ENCODE measurements at regions not wholly inside any gene's neighbourhood (a gene's known extent, or its start where the extent isn't known, plus 50 kb on each side); places are given as distances from the start of the nearest gene placed in this dataset.
A peak's percentile ranks its signal among the peaks of the same experiment; 100 is the strongest.

DNA sequence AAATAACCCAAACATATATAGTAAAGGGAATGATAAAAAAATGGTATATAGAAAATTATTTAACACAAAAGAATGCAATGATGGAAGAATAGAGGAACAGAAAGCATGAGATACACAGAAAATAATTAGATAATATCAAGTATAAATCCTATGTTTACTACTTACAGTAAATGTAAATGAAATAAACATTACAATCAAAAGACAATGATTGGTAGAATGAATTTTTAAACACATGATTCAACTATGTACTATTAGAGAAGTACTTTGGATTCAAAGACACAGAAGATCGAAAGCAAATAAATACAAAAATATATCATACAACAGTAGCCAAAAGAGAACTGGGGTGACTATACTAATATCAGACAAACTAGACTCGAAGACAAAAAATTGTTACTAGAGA is 97.6 kb upstream of the PARD3B start:
- DNase-seq: no peak

DNA sequence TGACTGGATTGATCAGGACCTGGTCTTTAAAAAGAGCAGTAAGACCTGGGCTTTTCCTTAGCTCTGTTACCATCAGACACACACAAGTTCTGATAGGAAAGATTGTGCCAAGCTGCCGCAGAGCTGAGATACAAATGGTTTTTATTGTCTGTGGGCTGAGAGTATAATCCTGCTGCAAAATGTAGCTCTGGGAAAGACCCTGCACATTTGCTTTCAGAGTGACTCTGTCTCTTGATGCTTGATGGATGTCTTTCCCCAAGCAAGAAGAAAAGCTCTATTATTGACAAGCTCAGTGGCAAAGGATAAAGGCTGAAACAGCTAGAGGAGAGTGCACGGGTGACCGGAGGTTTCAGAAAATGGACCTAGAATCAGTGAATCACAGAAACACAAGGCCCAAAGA is 95.3 kb upstream of the PARD3B start:
- no peak for DNase-seq

DNA sequence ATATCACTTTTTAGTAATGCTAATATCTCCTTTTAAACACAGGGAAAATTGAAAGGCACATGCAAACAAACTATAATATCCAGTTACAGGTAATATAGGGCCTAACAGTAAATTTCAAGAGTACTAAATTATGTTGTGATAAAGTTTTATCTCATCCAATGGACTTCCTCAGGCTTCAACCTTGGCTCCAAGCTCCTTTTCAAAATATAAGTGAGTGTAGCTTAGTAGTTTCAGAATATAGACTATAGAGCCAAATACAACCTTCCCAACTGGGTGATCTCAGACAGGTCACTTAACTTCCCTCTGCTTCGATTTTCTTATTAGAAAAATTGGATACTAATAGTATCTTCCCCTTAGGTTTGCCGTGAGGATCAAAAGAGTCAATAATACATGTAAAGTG is 93.5 kb upstream of the PARD3B start:
- no peak for DNase-seq

DNA sequence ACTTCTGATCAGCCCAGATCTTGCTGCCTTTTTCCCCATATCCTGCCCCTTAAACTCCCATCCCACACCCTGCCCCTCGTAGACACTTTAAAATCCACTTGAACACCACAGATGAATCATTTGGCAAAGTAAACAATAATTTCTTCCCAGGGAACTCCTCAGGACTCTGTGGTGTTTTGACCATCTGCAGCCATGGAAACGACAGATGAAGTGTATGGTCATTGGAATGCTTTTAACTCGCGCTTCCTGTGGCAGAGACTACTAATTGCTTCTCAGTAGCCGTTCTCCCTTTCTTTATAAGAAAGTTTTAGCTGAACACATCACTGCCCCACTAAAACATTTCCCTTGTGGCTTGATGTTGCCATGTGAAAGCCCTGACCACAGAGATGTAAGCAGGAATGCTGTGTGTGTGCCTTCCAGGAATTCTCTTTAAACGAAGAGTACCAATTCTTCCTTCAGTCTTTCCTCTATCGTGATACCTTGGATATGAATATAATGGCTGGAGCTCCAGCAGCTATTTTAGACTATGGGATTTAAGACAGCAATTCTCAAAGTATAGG is 92.7 kb upstream of the PARD3B start:
- peak; percentile 83 for DNase-seq

DNA sequence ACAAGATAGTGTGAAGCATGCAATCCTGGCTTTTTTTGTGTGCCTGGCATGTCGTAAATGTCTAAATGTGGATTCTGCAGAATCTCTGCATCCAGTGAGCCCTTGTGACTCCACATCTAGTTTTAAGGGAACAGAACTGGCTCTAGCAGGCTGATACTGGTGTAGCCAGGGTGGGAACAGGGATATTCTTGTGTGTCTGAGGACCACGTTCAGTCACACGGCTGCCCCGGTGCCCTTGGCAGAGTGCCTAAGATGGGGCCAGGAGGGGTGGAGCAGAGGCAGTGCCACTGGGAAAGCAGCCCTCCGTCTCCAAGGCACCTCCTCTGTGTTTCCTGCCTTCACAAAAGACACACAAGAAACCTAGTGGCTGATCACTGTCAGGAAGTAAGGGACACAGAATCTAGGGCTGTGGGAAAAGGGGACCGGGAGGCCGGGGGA is 91.5 kb upstream of the PARD3B start:
- peak; percentile 74 for DNase-seq

DNA sequence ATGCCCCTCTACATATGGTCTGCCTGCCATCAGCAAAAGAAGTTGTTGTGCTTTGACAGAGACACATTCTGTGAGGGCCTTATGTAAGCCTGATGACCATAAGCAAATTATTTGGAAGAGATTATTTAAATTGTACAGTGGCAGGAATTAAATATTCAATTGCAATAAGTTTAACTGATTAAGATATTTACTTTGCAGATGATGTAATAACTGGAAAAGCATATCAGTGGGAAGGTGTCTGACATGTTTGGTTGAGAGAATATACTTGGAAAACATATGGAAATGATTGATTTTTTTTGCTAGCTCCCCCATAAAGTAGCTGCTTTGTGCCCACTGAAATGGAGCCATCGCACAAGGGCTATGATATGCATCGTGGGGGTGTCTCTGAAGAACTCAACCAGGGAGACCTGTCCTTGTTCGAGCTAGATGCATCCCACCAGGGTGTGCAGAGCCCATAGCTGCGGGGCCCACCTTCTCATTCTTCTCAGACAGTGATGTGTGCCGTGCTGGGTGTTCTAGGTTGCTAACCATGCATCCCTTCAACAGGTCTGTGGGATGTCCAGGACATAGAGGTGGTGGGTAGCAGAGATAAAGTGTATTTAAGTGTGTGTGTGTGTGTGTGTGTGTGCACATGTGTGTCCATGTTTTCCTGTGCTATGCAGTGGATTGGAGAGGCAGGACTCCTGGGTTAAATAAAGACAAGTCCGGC is 90.4 kb upstream of the PARD3B start:
- DNase-seq: no peak

DNA sequence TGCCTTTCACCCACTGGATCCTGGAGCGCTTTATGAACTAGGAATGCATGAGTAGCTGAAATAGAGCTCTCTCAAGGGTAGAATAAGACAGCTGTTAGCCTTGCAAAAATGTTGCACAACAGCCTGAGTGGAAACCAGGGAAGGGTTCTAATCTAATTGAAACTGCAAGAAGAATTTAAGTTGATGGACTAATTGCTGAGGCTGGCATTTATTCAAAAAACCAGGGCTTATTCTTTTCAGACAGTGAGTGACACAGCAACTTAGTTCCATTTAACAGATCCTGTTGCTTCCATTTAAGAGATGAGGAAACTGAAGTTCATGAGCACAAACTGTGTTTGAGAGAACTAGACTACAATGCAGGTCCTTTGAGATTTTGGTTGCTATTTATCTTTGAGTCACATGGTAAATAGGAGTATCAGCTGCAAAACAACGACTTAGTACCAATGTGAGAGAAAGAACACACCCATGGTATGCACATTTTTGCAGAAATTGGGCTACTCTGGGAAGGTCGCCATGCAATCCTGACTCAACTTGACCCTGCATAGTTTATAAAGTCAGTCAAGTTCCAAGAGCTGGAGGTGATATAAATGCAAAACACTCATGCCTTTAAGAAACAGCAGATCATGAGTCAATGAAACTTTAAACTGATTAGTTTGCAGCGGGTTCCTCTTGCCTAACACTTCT is 76.4 kb upstream of the PARD3B start:
- DNase-seq: no peak

DNA sequence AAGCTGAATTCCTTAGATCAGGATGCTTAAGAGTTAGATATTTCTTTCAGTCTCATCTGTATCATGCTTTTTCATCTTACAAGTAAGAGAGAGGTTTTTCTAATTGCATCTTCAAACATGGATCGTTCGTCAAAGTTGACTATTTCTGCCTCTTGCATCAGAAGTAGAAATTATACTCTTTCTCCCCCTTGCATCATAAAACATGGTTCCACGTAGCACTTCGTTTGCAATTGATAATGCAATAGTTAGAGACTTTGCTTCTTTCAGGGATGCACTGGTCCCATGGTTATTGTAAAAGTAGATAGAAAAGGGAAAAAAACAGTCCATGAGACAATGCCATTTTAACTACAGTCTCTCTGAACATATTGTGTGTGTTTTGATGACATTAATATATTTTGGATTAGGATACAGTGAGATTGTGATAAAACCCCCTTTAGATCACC is 75.1 kb upstream of the PARD3B start:
- no peak for DNase-seq

DNA sequence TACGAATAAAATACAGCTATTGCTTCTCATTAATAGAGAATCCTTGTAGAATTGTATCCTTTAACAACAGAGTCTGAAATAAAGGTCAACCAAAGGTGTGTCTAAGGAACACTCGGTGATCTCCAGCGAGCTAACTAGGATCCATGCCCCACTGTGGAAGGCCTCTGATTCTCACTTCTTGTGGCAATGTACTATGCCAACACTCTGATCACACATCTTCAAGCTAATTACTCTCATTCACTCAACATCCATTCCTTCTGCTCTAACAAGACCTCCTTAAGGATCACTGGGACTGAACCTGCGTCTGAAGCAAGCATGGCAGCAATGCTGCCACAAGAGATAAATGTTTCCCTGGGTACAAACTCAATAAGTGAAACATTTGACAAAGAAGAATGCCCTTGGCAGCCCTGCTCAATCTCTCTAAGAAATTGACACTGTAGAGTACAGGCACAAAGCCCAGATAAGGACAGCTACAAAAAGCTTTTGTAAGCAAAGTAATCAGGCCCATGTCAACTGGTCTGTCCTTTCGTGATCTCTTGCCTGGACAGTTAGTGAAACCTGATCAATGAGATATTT is 74.6 kb upstream of the PARD3B start:
- DNase-seq: no peak

DNA sequence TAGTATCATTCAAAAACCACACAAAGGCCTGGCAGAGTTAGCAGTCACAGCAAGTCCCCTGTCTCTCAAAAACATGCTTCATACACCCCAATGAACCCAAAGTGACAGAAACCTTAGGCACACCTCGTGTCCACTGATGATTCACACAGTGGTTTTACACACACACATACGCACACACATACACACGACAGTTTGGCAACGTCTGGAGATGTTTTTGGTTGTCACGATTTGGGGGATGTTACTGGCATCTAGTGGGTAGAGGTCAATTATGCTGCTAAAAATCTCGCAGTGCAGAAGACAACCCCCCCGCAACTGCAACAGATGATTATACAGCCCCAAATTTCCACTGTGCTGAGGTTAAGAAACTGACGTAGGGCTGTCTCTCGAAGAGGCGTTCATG is 72.9 kb upstream of the PARD3B start:
- peak; percentile 23 for DNase-seq

DNA sequence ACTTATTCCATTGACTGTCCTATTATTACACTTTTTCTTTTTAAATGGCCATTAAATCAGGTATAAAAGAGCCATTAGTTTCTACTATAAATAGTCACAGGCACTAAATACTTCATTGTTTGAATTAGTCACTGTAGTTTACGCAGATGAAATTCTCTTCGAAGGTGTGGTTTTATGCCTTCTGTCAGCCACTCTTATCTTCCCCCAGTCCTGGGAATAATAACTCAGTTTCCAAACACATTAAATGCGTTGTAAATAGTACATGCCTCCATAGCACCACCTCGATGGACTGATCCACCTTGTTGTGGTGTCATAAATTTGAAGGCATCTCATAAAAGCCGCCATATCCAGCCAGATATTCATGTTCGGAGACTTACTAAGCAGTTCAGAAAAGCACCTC is 72.1 kb upstream of the PARD3B start:
- DNase-seq: no peak

DNA sequence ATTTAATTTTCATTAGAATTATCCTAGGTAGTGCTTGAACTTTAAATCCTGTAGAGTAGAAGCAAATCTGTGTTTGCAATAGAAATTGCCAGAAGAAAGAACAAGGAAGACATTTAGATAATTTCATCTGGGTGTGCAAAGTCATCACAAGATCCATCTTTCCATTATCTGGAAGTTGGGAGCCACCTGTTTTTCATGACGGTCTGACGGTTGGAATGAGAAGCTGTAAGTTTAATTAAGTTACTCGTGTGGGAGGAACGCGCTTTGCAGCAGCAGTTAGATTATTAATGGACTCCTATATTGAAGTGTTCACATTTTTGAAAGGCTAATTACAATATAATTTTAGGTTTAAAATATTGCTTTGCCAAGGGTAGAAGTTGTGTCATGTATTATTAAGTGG is 69.9 kb upstream of the PARD3B start:
- no peak for DNase-seq

DNA sequence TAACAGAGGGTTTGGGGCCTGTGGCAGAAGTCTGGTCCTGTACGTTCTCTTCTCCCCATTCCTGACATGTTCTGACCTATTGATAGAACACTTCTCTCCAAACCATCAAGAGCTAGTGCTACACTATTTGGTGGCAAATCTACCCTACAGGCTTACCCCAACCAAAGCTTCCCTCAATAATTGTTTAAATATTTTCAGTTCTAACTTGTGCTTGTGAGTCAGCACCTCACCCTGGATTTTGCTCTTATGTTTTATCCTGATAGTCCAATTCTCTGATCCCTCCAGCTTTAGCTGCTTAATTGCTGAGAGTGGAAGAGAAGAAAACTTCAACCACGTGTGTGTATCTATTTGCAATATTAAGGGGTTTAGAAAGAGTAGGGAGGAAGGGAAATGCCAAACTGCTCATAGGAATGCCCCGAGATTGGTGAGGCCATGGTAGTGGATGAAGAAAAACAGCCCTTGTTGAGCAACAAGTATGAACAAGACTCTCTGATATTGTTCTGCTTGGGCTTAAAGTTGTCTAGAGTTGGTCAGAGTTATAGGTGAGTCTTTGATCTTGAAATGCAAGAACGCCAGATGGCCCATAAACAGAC is 67.8 kb upstream of the PARD3B start:
- no peak for DNase-seq

DNA sequence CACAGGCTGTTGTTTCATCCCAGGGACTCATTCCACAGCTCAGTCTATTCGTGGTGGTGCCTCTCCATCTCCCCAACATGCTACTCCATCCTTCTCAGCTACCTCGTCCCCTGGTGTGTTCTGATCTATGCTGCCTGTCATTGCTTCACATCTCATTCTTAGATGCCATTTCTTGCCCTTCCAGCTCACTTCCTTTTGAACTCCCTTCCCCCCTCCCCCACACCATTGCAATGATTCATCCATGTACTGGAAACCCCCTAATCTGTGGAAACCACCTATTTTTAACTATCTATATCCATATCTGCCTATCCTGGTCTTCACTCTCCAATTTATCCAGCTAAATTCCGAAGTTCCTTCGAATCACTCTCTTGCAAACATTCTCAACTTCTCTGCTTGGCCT is 65.7 kb upstream of the PARD3B start:
- no peak for DNase-seq

DNA sequence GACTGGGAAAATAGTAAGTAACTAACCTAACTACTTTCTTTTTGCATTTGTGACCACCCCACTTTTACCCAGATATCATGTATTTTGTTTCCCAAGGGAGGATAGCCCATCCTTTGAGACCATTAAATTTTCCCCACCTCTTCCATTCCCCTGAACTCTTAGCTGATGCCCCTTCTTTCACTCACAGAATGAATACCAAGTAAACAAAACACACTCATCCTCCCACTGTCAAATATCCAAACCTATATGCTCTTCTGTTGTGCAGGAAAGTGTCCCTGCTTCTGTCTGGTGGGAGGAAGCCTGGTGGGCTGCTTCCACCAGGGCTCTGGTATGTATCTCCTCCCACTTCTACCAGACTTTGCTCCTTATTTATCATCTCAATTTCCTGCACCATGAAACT is 64.6 kb upstream of the PARD3B start:
- DNase-seq: no peak

DNA sequence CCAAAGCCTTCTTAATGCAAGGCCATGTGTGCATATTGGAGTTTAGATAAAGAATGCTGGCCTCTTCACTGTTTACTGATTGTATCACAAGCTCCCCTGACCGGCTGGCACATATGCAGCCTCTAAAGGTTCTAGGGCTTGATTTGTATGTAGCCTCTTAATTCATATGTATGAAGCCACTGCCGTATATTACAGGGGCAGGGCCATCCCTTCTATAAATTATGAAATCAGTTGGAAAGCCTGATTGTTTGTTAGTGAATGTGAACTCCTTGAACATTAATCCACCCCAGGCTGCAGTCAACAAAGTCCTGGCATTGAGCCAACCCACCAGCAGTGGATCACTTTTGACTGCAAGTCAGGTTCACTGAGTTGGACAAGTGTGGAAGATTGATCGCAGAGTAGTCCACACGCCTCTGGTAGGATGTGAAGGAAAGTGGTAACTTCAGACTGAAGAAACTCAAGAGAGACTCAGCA is 61.6 kb upstream of the PARD3B start:
- no peak for DNase-seq

DNA sequence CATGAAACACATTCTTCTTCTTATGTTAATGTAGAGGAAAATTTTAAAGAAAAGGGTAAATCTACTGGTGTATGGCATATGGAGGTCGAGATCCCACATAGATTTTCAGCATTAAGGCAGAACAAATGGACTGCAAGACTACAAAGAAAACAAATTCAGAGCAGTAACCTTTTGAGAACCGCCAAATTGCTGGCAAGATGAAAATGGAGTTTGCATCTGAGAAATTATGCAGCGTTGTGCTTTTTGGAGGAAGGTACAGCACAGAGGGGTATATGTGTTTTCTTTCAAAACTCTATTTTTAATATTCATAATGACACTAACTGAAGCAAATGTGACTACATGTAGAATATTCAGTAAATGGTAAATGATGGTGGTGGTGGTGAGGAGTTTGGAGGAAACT is 59.0 kb upstream of the PARD3B start:
- no peak for DNase-seq

DNA sequence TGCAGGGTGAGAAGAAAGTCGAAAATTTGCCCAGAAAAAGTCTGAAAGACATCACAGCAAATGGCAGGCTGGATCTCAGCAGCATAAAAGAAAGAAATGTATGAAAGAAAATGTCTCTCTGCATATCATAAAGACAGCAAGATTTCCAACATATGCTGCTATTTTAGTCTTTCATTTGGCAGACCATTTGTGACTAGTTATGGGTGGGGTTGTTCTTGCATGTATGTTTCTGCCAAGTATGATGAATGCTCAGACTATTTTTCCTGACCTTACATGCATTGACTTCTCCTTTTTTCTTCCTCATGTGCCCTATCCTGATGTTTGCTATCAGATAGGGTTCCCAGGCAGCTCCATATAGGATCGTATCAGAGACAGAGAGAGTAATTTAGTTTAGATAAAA is 58.5 kb upstream of the PARD3B start:
- DNase-seq: no peak

DNA sequence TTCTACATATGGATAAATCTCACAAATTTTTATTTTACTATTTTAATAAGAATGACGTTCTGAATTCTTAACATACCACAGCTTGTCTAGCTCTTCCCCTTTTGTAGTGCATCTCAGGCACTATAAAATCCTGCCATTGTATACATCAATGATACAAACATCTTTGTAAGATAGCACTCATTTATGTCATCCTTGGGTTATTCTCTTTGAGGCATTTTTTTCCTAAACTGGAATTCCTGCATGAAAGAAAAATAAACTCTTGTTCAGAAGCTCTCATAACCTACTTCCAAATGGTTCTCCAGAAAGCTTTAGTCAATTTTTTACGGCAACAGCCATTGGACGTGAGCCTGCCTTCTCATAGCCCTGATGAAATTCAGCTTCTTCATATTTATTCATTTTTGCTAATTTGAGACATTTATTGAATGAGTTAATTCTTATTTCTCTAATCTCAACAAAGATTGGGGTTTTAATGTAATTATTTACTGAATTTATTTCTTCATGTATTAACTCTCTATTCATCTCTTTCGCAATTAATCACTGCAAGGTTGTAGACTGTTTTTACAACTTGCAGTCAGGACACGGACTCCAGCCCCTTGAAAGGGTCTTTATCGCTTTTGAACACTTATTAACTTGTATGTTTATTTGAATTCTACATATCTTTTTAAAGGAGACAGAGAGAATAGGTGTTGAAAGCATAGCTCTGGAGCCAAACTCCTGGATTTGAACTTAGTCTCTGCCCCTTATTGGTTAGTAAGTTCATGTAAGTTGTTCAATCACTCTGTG is 57.6 kb upstream of the PARD3B start:
- no peak for DNase-seq

DNA sequence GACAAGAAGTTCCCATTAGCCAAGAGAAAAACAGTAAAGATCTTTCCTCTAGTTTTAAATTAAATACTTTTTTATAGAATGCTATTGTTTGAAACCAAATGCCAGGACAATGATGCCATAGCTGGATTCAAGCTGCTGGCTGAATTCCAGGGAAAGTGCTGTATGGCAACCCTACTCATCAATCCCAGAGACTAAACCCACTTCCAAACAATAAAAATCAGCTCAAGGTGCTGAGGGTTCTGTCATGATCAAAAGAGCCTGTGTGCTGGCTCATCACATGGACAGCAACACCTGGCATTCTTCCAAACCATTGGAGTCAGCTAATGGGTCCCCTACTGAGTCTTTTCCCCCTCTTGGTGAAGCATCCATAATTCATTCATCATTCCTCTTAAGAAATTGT is 53.7 kb upstream of the PARD3B start:
- DNase-seq: no peak

DNA sequence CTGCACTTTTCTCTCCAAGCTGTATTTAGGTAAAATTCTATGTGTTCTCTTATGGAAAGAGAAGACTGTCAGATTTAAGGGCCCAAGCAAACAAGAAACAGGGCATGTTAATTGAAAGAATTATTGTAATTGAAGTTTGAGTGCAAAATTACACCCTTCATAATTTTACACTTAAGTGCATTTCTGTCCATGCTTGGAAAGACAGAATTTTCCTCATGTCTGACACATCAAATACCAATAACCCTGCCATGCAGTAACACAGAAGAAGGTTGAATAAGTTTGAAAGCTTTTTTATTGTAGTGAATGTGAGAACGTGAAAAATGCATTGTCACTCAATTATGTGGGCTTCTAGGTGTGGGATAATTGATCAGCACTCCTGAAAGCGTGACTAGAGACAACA is 52.9 kb upstream of the PARD3B start:
- no peak for DNase-seq

DNA sequence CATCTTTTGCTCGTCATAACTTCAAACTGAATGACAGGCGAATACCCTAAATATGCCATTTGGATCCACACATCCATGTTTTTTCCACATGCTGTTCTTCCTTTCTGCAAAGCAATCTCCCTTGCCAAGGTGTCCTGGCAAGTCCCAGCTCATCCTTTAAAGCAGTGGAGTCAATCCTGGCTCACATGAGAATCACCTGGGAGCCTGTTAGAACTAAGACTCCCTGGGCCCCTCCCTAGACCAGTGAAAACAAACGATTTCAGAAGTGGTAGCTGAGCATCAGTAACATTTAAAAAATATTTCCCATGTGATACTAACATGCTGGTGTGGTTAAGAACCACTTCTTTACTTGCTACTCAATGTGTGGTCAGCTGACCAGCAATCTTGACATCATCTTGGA is 50.6 kb upstream of the PARD3B start:
- DNase-seq: no peak

DNA sequence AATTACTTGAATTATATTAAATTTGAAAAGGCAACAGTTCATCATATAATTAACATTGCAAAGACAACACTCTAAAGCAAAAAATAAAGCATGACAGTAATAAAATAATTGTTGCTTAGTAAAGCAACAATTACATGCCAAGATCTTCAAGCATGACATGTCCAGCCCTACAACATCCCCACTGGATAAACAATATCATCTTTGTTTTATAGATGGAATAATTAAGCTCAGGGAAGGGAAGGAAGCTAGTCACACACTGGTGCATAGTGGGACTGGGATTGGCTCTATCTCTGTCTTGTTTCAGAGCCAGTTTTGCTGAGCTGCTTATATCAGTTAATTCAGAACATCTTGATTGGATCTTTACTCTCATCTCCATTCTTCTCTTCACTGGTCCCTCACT is 49.9 kb upstream of the PARD3B start:
- DNase-seq: no peak

Data from femur (tissue), 1 donor.